COR-L47 (cell line): ENCODE measurements at regions not wholly inside any gene's neighbourhood (a gene's known extent, or its start where the extent isn't known, plus 50 kb on each side); places are given as distances from the start of the nearest gene placed in this dataset.
"Not testable (repeated sequence)": the region's sequence is repeated elsewhere in the genome, so short reads cannot be mapped to it uniquely, and the experiment has no call there.

ENCODE experiments used
- DNase-seq: peaks from one replicate; lab custom pipeline; 2025; lab: John Stamatoyannopoulos, UW

- DNase-seq: not testable (repeated sequence)
Observed at GRCh38 chr22:15835729-15836128, 145.9 kb downstream of the POTEH start.

GRCh38 chr22:15849772-15850171, 159.9 kb downstream of the POTEH start:
- not testable (repeated sequence) for DNase-seq

- DNase-seq: not testable (repeated sequence)
Observed at GRCh38 chr22:15853716-15854373, 164.0 kb downstream of the POTEH start.

- not testable (repeated sequence) for DNase-seq
Observed at GRCh38 chr22:15854421-15854820, 164.6 kb downstream of the POTEH start.

- DNase-seq: not testable (repeated sequence)
Observed at GRCh38 chr22:15854978-15855377, 165.2 kb downstream of the POTEH start.

- DNase-seq: not testable (repeated sequence)
Observed at GRCh38 chr22:15880926-15881325, 191.1 kb downstream of the POTEH start.

GRCh38 chr22:15904326-15904725, 214.5 kb downstream of the POTEH start:
- not testable (repeated sequence) for DNase-seq

- not testable (repeated sequence) for DNase-seq
Observed at GRCh38 chr22:15911704-15912103, 221.9 kb downstream of the POTEH start.

- DNase-seq: not testable (repeated sequence)
Observed at GRCh38 chr22:15919120-15919519, 229.3 kb downstream of the POTEH start.

GRCh38 chr22:15920941-15921340, 231.1 kb downstream of the POTEH start:
- DNase-seq: not testable (repeated sequence)

GRCh38 chr22:15922132-15922531, 232.3 kb downstream of the POTEH start:
- DNase-seq: not testable (repeated sequence)

- not testable (repeated sequence) for DNase-seq
Observed at GRCh38 chr22:15922666-15923065, 232.8 kb downstream of the POTEH start.

GRCh38 chr22:15924820-15925219, 235.0 kb downstream of the POTEH start:
- DNase-seq: not testable (repeated sequence)

GRCh38 chr22:15927172-15927571, 237.3 kb downstream of the POTEH start:
- not testable (repeated sequence) for DNase-seq
